ENCODE measurements at regions not wholly inside any gene's neighbourhood (a gene's known extent, or its start where the extent isn't known, plus 50 kb on each side); places are given as distances from the start of the nearest gene placed in this dataset.

DNA sequence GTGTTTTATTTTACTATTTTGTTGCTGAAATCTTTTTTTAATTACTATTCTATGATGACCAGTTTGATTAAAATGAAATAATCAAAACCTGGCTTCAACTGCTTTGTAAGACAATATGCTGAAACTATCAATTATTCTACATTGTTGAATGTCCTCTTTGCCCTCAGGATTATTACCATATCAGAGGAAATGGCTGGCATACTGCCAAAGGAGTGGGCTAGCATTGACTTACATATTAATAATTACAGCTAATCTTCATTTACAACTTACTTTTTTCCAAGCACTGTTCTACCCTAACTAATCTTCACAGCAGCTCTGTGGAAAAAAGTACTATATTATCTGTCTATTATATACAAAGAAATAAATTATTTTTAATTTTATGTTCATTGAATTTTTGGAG lies 560.5 kb downstream of the BCKDHB start:
- no peaks in the 10 kb centered on the region for H4K20me1 ChIP-seq (ENCODE audit: insufficient read depth)
- H3K79me2 ChIP-seq (ENCODE audit: insufficient read depth, low read depth), result no peaks in the 10 kb centered on the region
- TF ChIP-seq, protein P1, sequence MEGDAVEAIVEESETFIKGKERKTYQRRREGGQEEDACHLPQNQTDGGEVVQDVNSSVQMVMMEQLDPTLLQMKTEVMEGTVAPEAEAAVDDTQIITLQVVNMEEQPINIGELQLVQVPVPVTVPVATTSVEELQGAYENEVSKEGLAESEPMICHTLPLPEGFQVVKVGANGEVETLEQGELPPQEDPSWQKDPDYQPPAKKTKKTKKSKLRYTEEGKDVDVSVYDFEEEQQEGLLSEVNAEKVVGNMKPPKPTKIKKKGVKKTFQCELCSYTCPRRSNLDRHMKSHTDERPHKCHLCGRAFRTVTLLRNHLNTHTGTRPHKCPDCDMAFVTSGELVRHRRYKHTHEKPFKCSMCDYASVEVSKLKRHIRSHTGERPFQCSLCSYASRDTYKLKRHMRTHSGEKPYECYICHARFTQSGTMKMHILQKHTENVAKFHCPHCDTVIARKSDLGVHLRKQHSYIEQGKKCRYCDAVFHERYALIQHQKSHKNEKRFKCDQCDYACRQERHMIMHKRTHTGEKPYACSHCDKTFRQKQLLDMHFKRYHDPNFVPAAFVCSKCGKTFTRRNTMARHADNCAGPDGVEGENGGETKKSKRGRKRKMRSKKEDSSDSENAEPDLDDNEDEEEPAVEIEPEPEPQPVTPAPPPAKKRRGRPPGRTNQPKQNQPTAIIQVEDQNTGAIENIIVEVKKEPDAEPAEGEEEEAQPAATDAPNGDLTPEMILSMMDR (conservative IDR thresholded peaks at IDR 0.05; ENCODE audit: low read depth, low read length), result no peak
- H3K27ac ChIP-seq, result no peak overlapping the region
- no peaks in the 10 kb centered on the region for H3K36me3 ChIP-seq (ENCODE audit: insufficient read depth)
- H3K9ac ChIP-seq, result no peak overlapping the region
- no peak overlapping the region for H3K4me2 ChIP-seq
- no peaks in the 10 kb centered on the region for H3K4me1 ChIP-seq (ENCODE audit: low read depth, poor library complexity, severe bottlenecking)
- H3K4me3 ChIP-seq (IDR thresholded peaks at IDR 0.05; ENCODE audit: insufficient read depth, low read depth, low read length), result no peak overlapping the region
- no peak overlapping the region for H2AFZ ChIP-seq (ENCODE audit: low read depth)
- H3K27me3 ChIP-seq (ENCODE audit: insufficient read depth, low read depth), result no peaks in the 10 kb centered on the region

DNA sequence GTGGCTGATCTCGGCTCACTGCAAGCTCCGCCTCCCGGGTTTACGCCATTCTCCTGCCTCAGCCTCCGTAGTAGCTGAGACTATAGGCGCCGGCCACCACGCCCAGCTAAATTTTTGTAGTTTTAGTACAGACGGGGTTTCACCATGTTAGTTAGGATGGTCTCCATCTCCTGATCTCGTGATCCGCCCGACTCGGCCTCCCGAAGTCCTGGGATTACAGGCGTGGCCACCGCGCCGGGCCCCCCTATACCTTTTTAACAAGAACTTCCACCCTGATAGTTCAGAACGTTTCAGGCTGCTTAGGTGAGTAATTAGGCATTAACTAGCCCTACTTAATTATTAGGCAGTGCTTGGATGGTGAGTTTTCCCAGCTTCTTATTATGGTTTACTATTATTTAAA lies 552.5 kb downstream of the BCKDHB start:
- Histone ChIP-seq H3K27ac (no peak overlapping the region), H3K4me1 (ENCODE audit: low read depth, poor library complexity, severe bottlenecking) (no peaks in the 10 kb centered on the region), H3K36me3 (ENCODE audit: insufficient read depth) (no peaks in the 10 kb centered on the region), H3K9ac (no peak overlapping the region), H3K4me2 (no peak overlapping the region), H2AFZ (ENCODE audit: low read depth) (no peak overlapping the region), H4K20me1 (ENCODE audit: insufficient read depth) (no peaks in the 10 kb centered on the region), H3K79me2 (ENCODE audit: insufficient read depth, low read depth) (no peaks in the 10 kb centered on the region), H3K4me3 (IDR thresholded peaks at IDR 0.05; ENCODE audit: insufficient read depth, low read depth, low read length) (no peak overlapping the region), H3K27me3 (ENCODE audit: insufficient read depth, low read depth) (no peaks in the 10 kb centered on the region)
- TF ChIP-seq, protein P1 (conservative IDR thresholded peaks at IDR 0.05; ENCODE audit: low read depth, low read length), result no peak

DNA sequence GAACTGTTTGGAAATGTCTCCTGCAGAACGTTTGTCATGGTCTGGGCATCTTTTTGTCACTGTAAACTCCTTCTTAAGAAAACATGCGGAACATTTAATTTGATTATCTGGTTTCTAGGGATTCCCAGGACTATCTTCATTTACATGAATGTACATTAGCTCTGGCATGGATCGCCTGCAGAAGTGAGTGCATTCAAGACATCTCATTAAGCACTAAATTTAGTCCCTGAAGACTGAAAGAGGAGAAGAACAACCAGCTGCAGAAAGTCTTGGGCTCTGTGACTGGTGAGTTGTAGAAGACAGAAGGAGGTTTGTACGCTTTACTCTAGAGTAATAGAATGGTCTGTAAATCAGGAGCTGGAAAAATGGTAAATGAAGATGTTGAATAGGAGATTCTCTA lies 540.7 kb downstream of the BCKDHB start:
- Histone ChIP-seq H3K9ac (no peak overlapping the region), H3K4me3 (IDR thresholded peaks at IDR 0.05; ENCODE audit: insufficient read depth, low read depth, low read length) (no peak overlapping the region), H3K4me1 (ENCODE audit: low read depth, poor library complexity, severe bottlenecking) (peaks cover 4% of the 10 kb centered on the region), H3K27ac (no peak overlapping the region), H2AFZ (ENCODE audit: low read depth) (no peak overlapping the region), H3K79me2 (ENCODE audit: insufficient read depth, low read depth) (no peaks in the 10 kb centered on the region), H3K36me3 (ENCODE audit: insufficient read depth) (no peaks in the 10 kb centered on the region), H3K27me3 (ENCODE audit: insufficient read depth, low read depth) (no peaks in the 10 kb centered on the region), H3K4me2 (no peak overlapping the region), H4K20me1 (ENCODE audit: insufficient read depth) (no peaks in the 10 kb centered on the region)
- TF ChIP-seq, protein P1 (conservative IDR thresholded peaks at IDR 0.05; ENCODE audit: low read depth, low read length), result no peak

DNA sequence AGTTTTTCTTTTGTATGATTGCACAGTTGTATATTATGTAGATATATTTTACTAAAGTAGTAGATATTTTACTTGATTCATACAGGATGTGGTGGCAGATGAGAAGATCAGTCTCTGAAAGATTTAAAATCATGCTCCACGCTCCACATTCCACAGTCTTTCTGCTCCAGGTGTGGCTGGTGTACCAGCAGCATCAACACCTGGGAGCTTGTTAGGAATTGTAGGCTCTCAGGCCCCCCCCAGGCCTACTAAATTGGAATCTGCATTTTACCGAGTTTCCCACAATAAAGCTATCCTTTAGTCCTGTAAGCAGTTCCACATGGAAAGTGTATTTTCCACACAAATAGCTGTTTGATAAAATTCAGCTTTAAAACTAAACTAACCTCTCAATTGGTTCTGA lies 537.4 kb downstream of the BCKDHB start:
- no peak overlapping the region for H3K9ac ChIP-seq
- H3K4me1 ChIP-seq (ENCODE audit: low read depth, poor library complexity, severe bottlenecking), result peaks cover 32% of the 10 kb centered on the region
- TF ChIP-seq, protein P1 (conservative IDR thresholded peaks at IDR 0.05; ENCODE audit: low read depth, low read length), result no peak

More for the DNA sequence above, 537.4 kb downstream of the BCKDHB start:
- H3K4me2 ChIP-seq, result no peak overlapping the region
- no peaks in the 10 kb centered on the region for H4K20me1 ChIP-seq (ENCODE audit: insufficient read depth)
- no peak overlapping the region for H3K27ac ChIP-seq
- no peak overlapping the region for H2AFZ ChIP-seq (ENCODE audit: low read depth)
- no peaks in the 10 kb centered on the region for H3K36me3 ChIP-seq (ENCODE audit: insufficient read depth)
- no peaks in the 10 kb centered on the region for H3K79me2 ChIP-seq (ENCODE audit: insufficient read depth, low read depth)
- no peaks in the 10 kb centered on the region for H3K27me3 ChIP-seq (ENCODE audit: insufficient read depth, low read depth)
- H3K4me3 ChIP-seq (IDR thresholded peaks at IDR 0.05; ENCODE audit: insufficient read depth, low read depth, low read length), result no peak overlapping the region
